HCT116 (cell line): ENCODE measurements at regions not wholly inside any gene's neighbourhood (a gene's known extent, or its start where the extent isn't known, plus 50 kb on each side); places are given as distances from the start of the nearest gene placed in this dataset.

Experiments
- ATAC-seq: fragments of 200-7000 bp; cut with Tn5 transposase; 2 replicates; pipeline ENCODE4 v1.9.1; 2020; ENCODE audit warnings: mild to moderate bottlenecking, moderate library complexity
- BruUV-seq: library from RNA; stranded (reverse); fragments of 400-500 nt; replicated peaks from 2 replicates; lab custom pipeline; 2021; lab: Mats Ljungman, UMichigan
- CTCF ChIA-PET: fragments of 300-600 bp; sonication (Branson Sonifier 250); formaldehyde crosslinking; loops from one replicate; lab custom pipeline; 2021; ENCODE audit warnings: antibody characterized with exemption; lab: Charles Lee
- POLR2A ChIA-PET: fragments of 300-600, 350-600 bp; sonication (Branson Sonifier 250); formaldehyde crosslinking; loops from one replicate; lab custom pipeline; 2021; ENCODE audit warnings: antibody characterized with exemption; lab: Charles Lee
- RAD21 ChIA-PET, 2 experiments: fragments of 300-600 bp; sonication (Branson Sonifier 250); formaldehyde crosslinking; loops; one replicate each; lab custom pipeline; 2023; ENCODE audit warnings: low total read pairs in 2 of 2; ENCODE audit not compliant: uncharacterized antibody in 2 of 2, unreplicated experiment in 2 of 2, low non-redundant PET in 1 of 2; lab: Charles Lee
- DNase-seq: peaks from one replicate; pipeline ENCODE4 v3.0.0-alpha.2; 2010; ENCODE audit warnings: low read depth, low spot score
- H2AFZ ChIP-seq: fragments of 200-600 bp; shearing (Covaris generic), sonication (generic); 2 replicates; pipeline ENCODE4 v1.6.1; 2017; ENCODE audit warnings: low read depth, mixed run types, mixed read lengths, antibody characterized with exemption, low read length; ENCODE audit not compliant: poor library complexity, severe bottlenecking
- H3K27ac ChIP-seq: 2 replicates; pipeline ENCODE4 v1.5.1; 2012; ENCODE audit warnings: low read depth, low read length
- H3K27me3 ChIP-seq: fragments of 200-600 bp; sonication (generic); 2 replicates; pipeline ENCODE4 v1.6.1; 2016; ENCODE audit warnings: mixed run types, low read length, mixed read lengths; ENCODE audit not compliant: insufficient read depth
- H3K36me3 ChIP-seq, 2 experiments: fragments of 200-500 bp in 1 of 2; fragments of 200-600 bp in 1 of 2; sonication (Bioruptor generic) in 1 of 2; sonication (generic) in 1 of 2; 2 replicates each; pipeline versions ENCODE4 v1.5.1 to v1.6.1; 2014 to 2016; ENCODE audit warnings: low read length in 2 of 2, inconsistent platforms in 1 of 2, mixed read lengths in 1 of 2, mixed run types in 1 of 2; ENCODE audit not compliant: insufficient read depth in 2 of 2, control insufficient read depth in 1 of 2
- H3K4me1 ChIP-seq, 2 experiments: fragments of 200-600 bp in 1 of 2; sonication (generic) in 1 of 2; 2 replicates each; pipeline versions ENCODE4 v1.5.1 to v1.6.1; 2012 to 2017; ENCODE audit warnings: low read length in 2 of 2, inconsistent platforms in 1 of 2, mild to moderate bottlenecking in 1 of 2, mixed read lengths in 1 of 2, mixed run types in 1 of 2, moderate library complexity in 1 of 2; ENCODE audit not compliant: insufficient read depth in 2 of 2, control insufficient read depth in 1 of 2
- H3K4me2 ChIP-seq: fragments of 200-600 bp; sonication (generic); 2 replicates; pipeline ENCODE4 v1.6.1; 2017; ENCODE audit warnings: mixed run types, low read length, mixed read lengths
- H3K4me3 ChIP-seq, 2 experiments: fragments of 200-600 bp in 1 of 2; sonication (generic) in 1 of 2; replicated peaks in 1 of 2; 2 replicates each; pipeline ENCODE4 v1.5.1; 2011 to 2016; ENCODE audit warnings: low read length in 2 of 2, control low read depth in 1 of 2, low read depth in 1 of 2, mild to moderate bottlenecking in 1 of 2, mixed read lengths in 1 of 2, mixed run types in 1 of 2
- H3K79me2 ChIP-seq: fragments of 200-600 bp; sonication (generic); 2 replicates; pipeline ENCODE4 v1.6.1; 2017; ENCODE audit warnings: mild to moderate bottlenecking, mixed run types, low read length, moderate library complexity, mixed read lengths; ENCODE audit not compliant: insufficient read depth
- H3K9ac ChIP-seq: fragments of 200-600 bp; sonication (generic); 2 replicates; pipeline ENCODE4 v1.6.1; 2016; ENCODE audit warnings: low read length, mixed read lengths
- H3K9me2 ChIP-seq: fragments of 200-600 bp; sonication (generic), shearing (Covaris generic); 2 replicates; pipeline ENCODE4 v1.6.1; 2017; ENCODE audit warnings: mixed run types, mild to moderate bottlenecking, moderate library complexity; ENCODE audit not compliant: insufficient read depth
- H3K9me3 ChIP-seq, 2 experiments: fragments of 200-500 bp in 1 of 2; fragments of 200-600 bp in 1 of 2; sonication (Bioruptor generic) in 1 of 2; sonication (generic) in 1 of 2; 2 replicates each; pipeline ENCODE4 v1.6.1; 2014 to 2017; ENCODE audit warnings: low read length in 2 of 2, mixed read lengths in 2 of 2, inconsistent platforms in 1 of 2, low read depth in 1 of 2, mild to moderate bottlenecking in 1 of 2, mixed run types in 1 of 2, moderate library complexity in 1 of 2; ENCODE audit not compliant: control insufficient read depth in 1 of 2, insufficient read depth in 1 of 2
- H4K20me1 ChIP-seq: fragments of 200-600 bp; sonication (generic), shearing (Covaris generic); 2 replicates; pipeline ENCODE4 v1.6.1; 2017; ENCODE audit warnings: mixed run types, mild to moderate bottlenecking, moderate library complexity; ENCODE audit not compliant: insufficient read depth
- ATF3 ChIP-seq: IDR thresholded peaks from 2 replicates; pipeline ENCODE4 v1.6.1; 2012
- CBX3 ChIP-seq: IDR thresholded peaks from 2 replicates; pipeline ENCODE4 v1.6.1; 2012; ENCODE audit warnings: low read depth
- CEBPB ChIP-seq: IDR thresholded peaks from 2 replicates; pipeline ENCODE4 v1.6.1; 2012; ENCODE audit warnings: low read depth
- CTCF ChIP-seq, 3 experiments: fragments of 200-600 bp in 1 of 3; sonication (generic) in 1 of 3; IDR thresholded peaks in 2 of 3; conservative IDR thresholded peaks in 1 of 3; 2 replicates each; pipeline ENCODE4 v1.5.1; 2012 to 2017; ENCODE audit warnings: low read depth in 2 of 3, low read length in 2 of 3, antibody characterized with exemption in 1 of 3, borderline replicate concordance in 1 of 3, control low read depth in 1 of 3, mild to moderate bottlenecking in 1 of 3, mixed read lengths in 1 of 3, mixed run types in 1 of 3, moderate library complexity in 1 of 3; ENCODE audit not compliant: insufficient read depth in 1 of 3
- EGR1 ChIP-seq: IDR thresholded peaks from 2 replicates; pipeline ENCODE4 v1.6.1; 2012; ENCODE audit warnings: low read depth
- ELF1 ChIP-seq: IDR thresholded peaks from 2 replicates; pipeline ENCODE4 v1.6.1; 2012; ENCODE audit warnings: low read depth, borderline replicate concordance
- EZH2 ChIP-seq: fragments of 200-600 bp; sonication (generic); IDR thresholded peaks from 2 replicates; pipeline ENCODE4 v1.6.1; 2017; ENCODE audit warnings: antibody characterized with exemption, mixed run types
- EZH2phosphoT487 ChIP-seq: fragments of 200-600 bp; IDR thresholded peaks from 2 replicates; pipeline ENCODE4 v1.6.1; 2018; ENCODE audit warnings: antibody characterized with exemption, borderline replicate concordance
- POLR2AphosphoS5 ChIP-seq: IDR thresholded peaks from 2 replicates; pipeline ENCODE4 v1.6.1; 2011; ENCODE audit warnings: mild to moderate bottlenecking, low read depth, low read length, moderate library complexity
- SIN3A ChIP-seq: IDR thresholded peaks from 2 replicates; pipeline ENCODE4 v1.6.1; 2012; ENCODE audit warnings: low read depth
- TCF7L2 ChIP-seq: IDR thresholded peaks from 2 replicates; pipeline ENCODE4 v1.7.0; 2011; ENCODE audit warnings: borderline replicate concordance, inconsistent platforms; ENCODE audit not compliant: insufficient read depth, insufficient read length; ENCODE audit errors: extremely low read depth
- YY1 ChIP-seq: IDR thresholded peaks from 2 replicates; pipeline ENCODE4 v1.6.1; 2011; ENCODE audit warnings: low read length, low read depth, moderate library complexity, mild to moderate bottlenecking; ENCODE audit not compliant: insufficient replicate concordance; ENCODE audit errors: extremely low read depth
- ZNF274 ChIP-seq: fragments of 200-500 bp; sonication (Bioruptor generic); IDR thresholded peaks from 2 replicates; pipeline ENCODE4 v1.6.1; 2014; ENCODE audit warnings: mild to moderate bottlenecking, low read depth, low read length, inconsistent platforms
- intact Hi-C: fragments of 100-400 bp; cut with micrococcal nuclease; formaldehyde crosslinking; loops from 2 replicates; pipeline ENCODE4 v1.10.0; 2022
- TF ChIP-seq, protein P1 (sequence below): IDR thresholded peaks from 2 replicates; pipeline ENCODE4 v1.6.1; 2012; ENCODE audit warnings: low read depth
- TF ChIP-seq, protein P2 (sequence below): IDR thresholded peaks from 2 replicates; pipeline ENCODE4 v1.6.1; 2012

DNA sequence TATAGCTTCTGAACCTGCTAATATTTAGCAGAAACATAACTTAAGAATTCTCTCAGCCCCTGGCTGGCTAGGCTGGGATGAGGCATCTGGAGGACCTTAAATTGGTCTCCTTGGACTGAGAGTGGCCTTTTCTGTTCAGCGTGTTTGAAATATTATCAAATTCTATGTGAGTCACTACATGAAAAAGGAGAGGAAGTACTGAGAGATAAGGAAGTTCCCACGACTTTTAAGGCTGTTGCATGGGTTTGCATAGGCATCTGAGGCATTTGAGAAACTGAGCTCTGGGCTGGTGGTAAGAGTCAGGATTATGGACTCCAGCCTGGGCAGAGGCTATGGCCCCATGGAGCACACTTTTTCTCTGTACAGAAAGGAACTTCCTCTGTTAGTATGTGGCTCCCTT lies 816.2 kb upstream of the GRAMD2B start (continued):
- TF ChIP-seq, protein P1, sequence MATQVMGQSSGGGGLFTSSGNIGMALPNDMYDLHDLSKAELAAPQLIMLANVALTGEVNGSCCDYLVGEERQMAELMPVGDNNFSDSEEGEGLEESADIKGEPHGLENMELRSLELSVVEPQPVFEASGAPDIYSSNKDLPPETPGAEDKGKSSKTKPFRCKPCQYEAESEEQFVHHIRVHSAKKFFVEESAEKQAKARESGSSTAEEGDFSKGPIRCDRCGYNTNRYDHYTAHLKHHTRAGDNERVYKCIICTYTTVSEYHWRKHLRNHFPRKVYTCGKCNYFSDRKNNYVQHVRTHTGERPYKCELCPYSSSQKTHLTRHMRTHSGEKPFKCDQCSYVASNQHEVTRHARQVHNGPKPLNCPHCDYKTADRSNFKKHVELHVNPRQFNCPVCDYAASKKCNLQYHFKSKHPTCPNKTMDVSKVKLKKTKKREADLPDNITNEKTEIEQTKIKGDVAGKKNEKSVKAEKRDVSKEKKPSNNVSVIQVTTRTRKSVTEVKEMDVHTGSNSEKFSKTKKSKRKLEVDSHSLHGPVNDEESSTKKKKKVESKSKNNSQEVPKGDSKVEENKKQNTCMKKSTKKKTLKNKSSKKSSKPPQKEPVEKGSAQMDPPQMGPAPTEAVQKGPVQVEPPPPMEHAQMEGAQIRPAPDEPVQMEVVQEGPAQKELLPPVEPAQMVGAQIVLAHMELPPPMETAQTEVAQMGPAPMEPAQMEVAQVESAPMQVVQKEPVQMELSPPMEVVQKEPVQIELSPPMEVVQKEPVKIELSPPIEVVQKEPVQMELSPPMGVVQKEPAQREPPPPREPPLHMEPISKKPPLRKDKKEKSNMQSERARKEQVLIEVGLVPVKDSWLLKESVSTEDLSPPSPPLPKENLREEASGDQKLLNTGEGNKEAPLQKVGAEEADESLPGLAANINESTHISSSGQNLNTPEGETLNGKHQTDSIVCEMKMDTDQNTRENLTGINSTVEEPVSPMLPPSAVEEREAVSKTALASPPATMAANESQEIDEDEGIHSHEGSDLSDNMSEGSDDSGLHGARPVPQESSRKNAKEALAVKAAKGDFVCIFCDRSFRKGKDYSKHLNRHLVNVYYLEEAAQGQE: no peak
- TF ChIP-seq EZH2phosphoT487: no peak

GRCh38 chr5:125609011-125609410 lies 814.2 kb upstream of the GRAMD2B start:
- no peak overlapping the region for H2AFZ ChIP-seq
- H3K9me2 ChIP-seq: no peaks in the 10 kb centered on the region; the same call in 1 of the 2 replicates
- H3K79me2 ChIP-seq: no peaks in the 10 kb centered on the region
- no peaks in the 10 kb centered on the region; the same call in 1 of the 2 replicates for H4K20me1 ChIP-seq
- H3K4me2 ChIP-seq: no peak overlapping the region
- no peaks in the 10 kb centered on the region for H3K36me3 ChIP-seq
- ChIA-PET POLR2A (no interaction called here), RAD21 (no interaction called here), CTCF (no interaction called here)
- no peak overlapping the region for H3K4me3 ChIP-seq
- H3K27me3 ChIP-seq: no peaks in the 10 kb centered on the region
- TF ChIP-seq CTCF (IDR thresholded peaks at IDR 0.05 in 2 of 3, conservative IDR thresholded peaks at IDR 0.05 in 1 of 3; ENCODE audit: borderline replicate concordance in 1 of 3, insufficient read depth in 1 of 3, low read depth in 2 of 3, low read length in 2 of 3): no peak
- TF ChIP-seq CBX3: no peak
- no peak for TF ChIP-seq EZH2phosphoT487
- TF ChIP-seq EGR1: no peak
- TF ChIP-seq YY1: no peak
- no peak for TF ChIP-seq POLR2AphosphoS5
- TF ChIP-seq ELF1: no peak
- TF ChIP-seq SIN3A: no peak
- no peak for TF ChIP-seq EZH2
- TF ChIP-seq ATF3: no peak
- no peak for TF ChIP-seq CEBPB
- no peak for TF ChIP-seq ZNF274
- TF ChIP-seq TCF7L2: no peak
- TF ChIP-seq, protein P2, sequence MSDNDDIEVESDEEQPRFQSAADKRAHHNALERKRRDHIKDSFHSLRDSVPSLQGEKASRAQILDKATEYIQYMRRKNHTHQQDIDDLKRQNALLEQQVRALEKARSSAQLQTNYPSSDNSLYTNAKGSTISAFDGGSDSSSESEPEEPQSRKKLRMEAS: no peak
- ATAC-seq (no peak), DNase-seq (no peak)
- intact Hi-C loops: no loop called here
- no peak overlapping the region for H3K9ac ChIP-seq
- no peaks in the 10 kb centered on the region for H3K9me3 ChIP-seq
- H3K27ac ChIP-seq: no peak overlapping the region
- H3K4me1 ChIP-seq: no peaks in the 10 kb centered on the region
- BruUV-seq: no TSS peak
